HEK293 (cell line): ENCODE measurements at regions not wholly inside any gene's neighbourhood (a gene's known extent, or its start where the extent isn't known, plus 50 kb on each side); places are given as distances from the start of the nearest gene placed in this dataset.

Experiments used
- TCF7L2 ChIP-seq: IDR thresholded peaks from 2 replicates; pipeline ENCODE4 v1.6.1; 2011; ENCODE audit warnings: low read depth, mild to moderate bottlenecking, inconsistent platforms, low read length, moderate library complexity, borderline replicate concordance
- ZNF155 ChIP-seq: fragments of 450-650 bp; formaldehyde crosslinking; IDR thresholded peaks from 2 replicates; pipeline ENCODE4 v1.5.1; 2016; ENCODE audit warnings: missing biosample characterization, missing genetic modification characterization
- ZNF302 ChIP-seq: fragments of 450-650 bp; formaldehyde crosslinking; IDR thresholded peaks from 2 replicates; pipeline ENCODE4 v1.5.1; 2016; ENCODE audit warnings: missing biosample characterization, missing genetic modification characterization, low read depth
- ZNF366 ChIP-seq: fragments of 450-650 bp; formaldehyde crosslinking; conservative IDR thresholded peaks from 2 replicates; pipeline ENCODE4 v1.5.1; 2016; ENCODE audit warnings: missing biosample characterization, missing genetic modification characterization
- ZNF610 ChIP-seq: fragments of 450-650 bp; formaldehyde crosslinking; IDR thresholded peaks from 2 replicates; pipeline ENCODE4 v1.5.1; 2016; ENCODE audit warnings: missing biosample characterization, missing genetic modification characterization, borderline replicate concordance
- ZNF621 ChIP-seq: fragments of 450-650 bp; formaldehyde crosslinking; IDR thresholded peaks from 2 replicates; pipeline ENCODE4 v1.5.1; 2017; ENCODE audit warnings: missing biosample characterization, missing genetic modification characterization
- ZNF670 ChIP-seq: fragments of 450-650 bp; formaldehyde crosslinking; IDR thresholded peaks from 2 replicates; pipeline ENCODE4 v1.5.1; 2016; ENCODE audit warnings: missing biosample characterization, missing genetic modification characterization, low read depth
- TF ChIP-seq, protein P1 (sequence below): fragments of 450-650 bp; formaldehyde crosslinking; IDR thresholded peaks from 2 replicates; pipeline ENCODE4 v1.5.1; 2016; ENCODE audit warnings: missing biosample characterization, missing genetic modification characterization
- TF ChIP-seq, protein P2 (sequence below): fragments of 450-650 bp; formaldehyde crosslinking; IDR thresholded peaks from 2 replicates; pipeline ENCODE4 v1.5.1; 2016; ENCODE audit warnings: missing biosample characterization, missing genetic modification characterization
- TF ChIP-seq, protein P3 (sequence below): fragments of 450-650 bp; formaldehyde crosslinking; IDR thresholded peaks from 2 replicates; pipeline ENCODE4 v1.5.1; 2016; ENCODE audit warnings: missing biosample characterization, missing genetic modification characterization
- TF ChIP-seq, protein P4 (sequence below): fragments of 450-650 bp; formaldehyde crosslinking; IDR thresholded peaks from 2 replicates; pipeline ENCODE4 v1.5.1; 2016; ENCODE audit warnings: missing biosample characterization, missing genetic modification characterization
- TF ChIP-seq, protein P5 (sequence below): fragments of 450-650 bp; formaldehyde crosslinking; IDR thresholded peaks from 2 replicates; pipeline ENCODE4 v1.5.1; 2017; ENCODE audit warnings: missing biosample characterization, missing genetic modification characterization
- TF ChIP-seq, protein P6 (sequence below): fragments of 450-650 bp; formaldehyde crosslinking; IDR thresholded peaks from 2 replicates; pipeline ENCODE4 v1.5.1; 2016; ENCODE audit warnings: missing biosample characterization, missing genetic modification characterization
- TF ChIP-seq, protein P7 (sequence below): sonication (generic); formaldehyde crosslinking; IDR thresholded peaks from 2 replicates; pipeline ENCODE4 v1.8.1; 2022; ENCODE audit warnings: mild to moderate bottlenecking, moderate library complexity, missing genetic modification reagents

DNA sequence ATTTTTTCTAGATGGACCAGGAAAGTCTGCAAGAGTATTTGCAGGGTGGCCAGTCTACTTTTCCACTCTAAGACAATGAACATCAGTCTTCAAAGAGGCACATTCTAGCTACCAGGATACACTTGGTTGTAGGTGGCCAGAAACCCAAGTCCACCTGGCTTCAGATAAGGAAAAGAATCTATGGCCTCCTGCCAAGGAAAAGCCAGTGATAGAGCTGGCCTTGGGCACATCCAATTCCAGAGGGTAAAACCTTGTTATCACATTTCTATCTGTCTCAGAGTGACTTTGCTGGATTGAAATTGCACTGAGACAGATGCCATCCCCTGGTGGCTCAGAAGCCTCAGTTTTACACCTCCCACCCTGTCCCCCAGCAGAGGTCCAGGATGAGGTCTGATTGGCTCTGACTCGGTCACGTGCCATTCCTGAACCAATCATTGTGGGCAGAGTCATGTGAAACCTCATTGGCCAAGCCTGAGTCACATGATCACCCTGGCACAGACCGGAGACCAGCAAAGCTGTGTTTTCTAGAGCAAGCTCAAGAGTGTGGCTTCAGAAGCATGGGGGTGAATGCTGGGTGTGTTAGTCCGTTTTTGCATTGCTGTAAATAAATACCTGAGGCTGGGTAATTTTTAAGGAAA is 497.4 kb upstream of the SULF2 start:
- TF ChIP-seq ZNF670: no peak
- TF ChIP-seq, protein P1, sequence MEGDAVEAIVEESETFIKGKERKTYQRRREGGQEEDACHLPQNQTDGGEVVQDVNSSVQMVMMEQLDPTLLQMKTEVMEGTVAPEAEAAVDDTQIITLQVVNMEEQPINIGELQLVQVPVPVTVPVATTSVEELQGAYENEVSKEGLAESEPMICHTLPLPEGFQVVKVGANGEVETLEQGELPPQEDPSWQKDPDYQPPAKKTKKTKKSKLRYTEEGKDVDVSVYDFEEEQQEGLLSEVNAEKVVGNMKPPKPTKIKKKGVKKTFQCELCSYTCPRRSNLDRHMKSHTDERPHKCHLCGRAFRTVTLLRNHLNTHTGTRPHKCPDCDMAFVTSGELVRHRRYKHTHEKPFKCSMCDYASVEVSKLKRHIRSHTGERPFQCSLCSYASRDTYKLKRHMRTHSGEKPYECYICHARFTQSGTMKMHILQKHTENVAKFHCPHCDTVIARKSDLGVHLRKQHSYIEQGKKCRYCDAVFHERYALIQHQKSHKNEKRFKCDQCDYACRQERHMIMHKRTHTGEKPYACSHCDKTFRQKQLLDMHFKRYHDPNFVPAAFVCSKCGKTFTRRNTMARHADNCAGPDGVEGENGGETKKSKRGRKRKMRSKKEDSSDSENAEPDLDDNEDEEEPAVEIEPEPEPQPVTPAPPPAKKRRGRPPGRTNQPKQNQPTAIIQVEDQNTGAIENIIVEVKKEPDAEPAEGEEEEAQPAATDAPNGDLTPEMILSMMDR: no peak
- TF ChIP-seq, protein P2, sequence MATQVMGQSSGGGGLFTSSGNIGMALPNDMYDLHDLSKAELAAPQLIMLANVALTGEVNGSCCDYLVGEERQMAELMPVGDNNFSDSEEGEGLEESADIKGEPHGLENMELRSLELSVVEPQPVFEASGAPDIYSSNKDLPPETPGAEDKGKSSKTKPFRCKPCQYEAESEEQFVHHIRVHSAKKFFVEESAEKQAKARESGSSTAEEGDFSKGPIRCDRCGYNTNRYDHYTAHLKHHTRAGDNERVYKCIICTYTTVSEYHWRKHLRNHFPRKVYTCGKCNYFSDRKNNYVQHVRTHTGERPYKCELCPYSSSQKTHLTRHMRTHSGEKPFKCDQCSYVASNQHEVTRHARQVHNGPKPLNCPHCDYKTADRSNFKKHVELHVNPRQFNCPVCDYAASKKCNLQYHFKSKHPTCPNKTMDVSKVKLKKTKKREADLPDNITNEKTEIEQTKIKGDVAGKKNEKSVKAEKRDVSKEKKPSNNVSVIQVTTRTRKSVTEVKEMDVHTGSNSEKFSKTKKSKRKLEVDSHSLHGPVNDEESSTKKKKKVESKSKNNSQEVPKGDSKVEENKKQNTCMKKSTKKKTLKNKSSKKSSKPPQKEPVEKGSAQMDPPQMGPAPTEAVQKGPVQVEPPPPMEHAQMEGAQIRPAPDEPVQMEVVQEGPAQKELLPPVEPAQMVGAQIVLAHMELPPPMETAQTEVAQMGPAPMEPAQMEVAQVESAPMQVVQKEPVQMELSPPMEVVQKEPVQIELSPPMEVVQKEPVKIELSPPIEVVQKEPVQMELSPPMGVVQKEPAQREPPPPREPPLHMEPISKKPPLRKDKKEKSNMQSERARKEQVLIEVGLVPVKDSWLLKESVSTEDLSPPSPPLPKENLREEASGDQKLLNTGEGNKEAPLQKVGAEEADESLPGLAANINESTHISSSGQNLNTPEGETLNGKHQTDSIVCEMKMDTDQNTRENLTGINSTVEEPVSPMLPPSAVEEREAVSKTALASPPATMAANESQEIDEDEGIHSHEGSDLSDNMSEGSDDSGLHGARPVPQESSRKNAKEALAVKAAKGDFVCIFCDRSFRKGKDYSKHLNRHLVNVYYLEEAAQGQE (tag by site-specific recombination): no peak
- no peak for TF ChIP-seq ZNF621 (tag by site-specific recombination)
- TF ChIP-seq, protein P3, sequence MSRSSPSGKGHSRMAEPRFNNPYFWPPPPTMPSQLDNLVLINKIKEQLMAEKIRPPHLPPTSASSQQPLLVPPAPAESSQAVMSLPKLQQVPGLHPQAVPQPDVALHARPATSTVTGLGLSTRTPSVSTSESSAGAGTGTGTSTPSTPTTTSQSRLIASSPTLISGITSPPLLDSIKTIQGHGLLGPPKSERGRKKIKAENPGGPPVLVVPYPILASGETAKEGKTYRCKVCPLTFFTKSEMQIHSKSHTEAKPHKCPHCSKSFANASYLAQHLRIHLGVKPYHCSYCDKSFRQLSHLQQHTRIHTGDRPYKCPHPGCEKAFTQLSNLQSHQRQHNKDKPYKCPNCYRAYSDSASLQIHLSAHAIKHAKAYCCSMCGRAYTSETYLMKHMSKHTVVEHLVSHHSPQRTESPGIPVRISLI (tag by site-specific recombination): no peak
- no peak for TF ChIP-seq ZNF610 (tag by site-specific recombination)
- TF ChIP-seq, protein P4, sequence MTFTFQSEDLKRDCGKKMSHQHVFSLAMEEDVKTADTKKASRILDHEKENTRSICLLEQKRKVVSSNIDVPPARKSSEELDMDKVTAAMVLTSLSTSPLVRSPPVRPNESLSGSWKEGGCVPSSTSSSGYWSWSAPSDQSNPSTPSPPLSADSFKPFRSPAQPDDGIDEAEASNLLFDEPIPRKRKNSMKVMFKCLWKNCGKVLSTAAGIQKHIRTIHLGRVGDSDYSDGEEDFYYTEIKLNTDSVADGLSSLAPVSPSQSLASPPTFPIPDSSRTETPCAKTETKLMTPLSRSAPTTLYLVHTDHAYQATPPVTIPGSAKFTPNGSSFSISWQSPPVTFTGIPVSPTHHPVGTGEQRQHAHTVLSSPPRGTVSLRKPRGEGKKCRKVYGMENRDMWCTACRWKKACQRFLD: no peak
- TF ChIP-seq, protein P5, sequence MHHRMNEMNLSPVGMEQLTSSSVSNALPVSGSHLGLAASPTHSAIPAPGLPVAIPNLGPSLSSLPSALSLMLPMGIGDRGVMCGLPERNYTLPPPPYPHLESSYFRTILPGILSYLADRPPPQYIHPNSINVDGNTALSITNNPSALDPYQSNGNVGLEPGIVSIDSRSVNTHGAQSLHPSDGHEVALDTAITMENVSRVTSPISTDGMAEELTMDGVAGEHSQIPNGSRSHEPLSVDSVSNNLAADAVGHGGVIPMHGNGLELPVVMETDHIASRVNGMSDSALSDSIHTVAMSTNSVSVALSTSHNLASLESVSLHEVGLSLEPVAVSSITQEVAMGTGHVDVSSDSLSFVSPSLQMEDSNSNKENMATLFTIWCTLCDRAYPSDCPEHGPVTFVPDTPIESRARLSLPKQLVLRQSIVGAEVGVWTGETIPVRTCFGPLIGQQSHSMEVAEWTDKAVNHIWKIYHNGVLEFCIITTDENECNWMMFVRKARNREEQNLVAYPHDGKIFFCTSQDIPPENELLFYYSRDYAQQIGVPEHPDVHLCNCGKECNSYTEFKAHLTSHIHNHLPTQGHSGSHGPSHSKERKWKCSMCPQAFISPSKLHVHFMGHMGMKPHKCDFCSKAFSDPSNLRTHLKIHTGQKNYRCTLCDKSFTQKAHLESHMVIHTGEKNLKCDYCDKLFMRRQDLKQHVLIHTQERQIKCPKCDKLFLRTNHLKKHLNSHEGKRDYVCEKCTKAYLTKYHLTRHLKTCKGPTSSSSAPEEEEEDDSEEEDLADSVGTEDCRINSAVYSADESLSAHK (tag by site-specific recombination): no peak
- TF ChIP-seq ZNF155: no peak
- TF ChIP-seq, protein P6, sequence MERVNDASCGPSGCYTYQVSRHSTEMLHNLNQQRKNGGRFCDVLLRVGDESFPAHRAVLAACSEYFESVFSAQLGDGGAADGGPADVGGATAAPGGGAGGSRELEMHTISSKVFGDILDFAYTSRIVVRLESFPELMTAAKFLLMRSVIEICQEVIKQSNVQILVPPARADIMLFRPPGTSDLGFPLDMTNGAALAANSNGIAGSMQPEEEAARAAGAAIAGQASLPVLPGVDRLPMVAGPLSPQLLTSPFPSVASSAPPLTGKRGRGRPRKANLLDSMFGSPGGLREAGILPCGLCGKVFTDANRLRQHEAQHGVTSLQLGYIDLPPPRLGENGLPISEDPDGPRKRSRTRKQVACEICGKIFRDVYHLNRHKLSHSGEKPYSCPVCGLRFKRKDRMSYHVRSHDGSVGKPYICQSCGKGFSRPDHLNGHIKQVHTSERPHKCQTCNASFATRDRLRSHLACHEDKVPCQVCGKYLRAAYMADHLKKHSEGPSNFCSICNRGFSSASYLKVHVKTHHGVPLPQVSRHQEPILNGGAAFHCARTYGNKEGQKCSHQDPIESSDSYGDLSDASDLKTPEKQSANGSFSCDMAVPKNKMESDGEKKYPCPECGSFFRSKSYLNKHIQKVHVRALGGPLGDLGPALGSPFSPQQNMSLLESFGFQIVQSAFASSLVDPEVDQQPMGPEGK (tag by site-specific recombination): no peak
- no peak for TF ChIP-seq ZNF302 (tag by site-specific recombination)
- TF ChIP-seq TCF7L2: no peak
- no peak for TF ChIP-seq ZNF366 (tag by site-specific recombination)
- TF ChIP-seq, protein P7, sequence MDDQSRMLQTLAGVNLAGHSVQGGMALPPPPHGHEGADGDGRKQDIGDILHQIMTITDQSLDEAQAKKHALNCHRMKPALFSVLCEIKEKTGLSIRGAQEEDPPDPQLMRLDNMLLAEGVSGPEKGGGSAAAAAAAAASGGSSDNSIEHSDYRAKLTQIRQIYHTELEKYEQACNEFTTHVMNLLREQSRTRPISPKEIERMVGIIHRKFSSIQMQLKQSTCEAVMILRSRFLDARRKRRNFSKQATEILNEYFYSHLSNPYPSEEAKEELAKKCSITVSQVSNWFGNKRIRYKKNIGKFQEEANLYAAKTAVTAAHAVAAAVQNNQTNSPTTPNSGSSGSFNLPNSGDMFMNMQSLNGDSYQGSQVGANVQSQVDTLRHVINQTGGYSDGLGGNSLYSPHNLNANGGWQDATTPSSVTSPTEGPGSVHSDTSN (CRISPR knock-in tag): no peak
